GM12878 (cell line): ENCODE measurements at regions not wholly inside any gene's neighbourhood (a gene's known extent, or its start where the extent isn't known, plus 50 kb on each side); places are given as distances from the start of the nearest gene placed in this dataset.
A peak's percentile ranks its signal among the peaks of the same experiment; 100 is the strongest.

ENCODE experiments used
- ATAC-seq: fragments of 200-7000 bp; cut with Tn5 transposase; 3 replicates; pipeline ENCODE4 v1.9.1; 2020; ENCODE audit warnings: mild to moderate bottlenecking, moderate library complexity
- BruUV-seq: library from RNA; stranded (reverse); fragments of 400-500 nt; replicated peaks from 2 replicates; lab custom pipeline; 2021; lab: Mats Ljungman, UMichigan
- CTCF ChIA-PET: fragments of 300-600 bp; sonication (Branson Sonifier 250); formaldehyde crosslinking; extraction: SDS; loops from one replicate; lab custom pipeline; 2021; ENCODE audit warnings: inconsistent platforms; lab: Yijun Ruan, JAX
- POLR2A ChIA-PET: fragments of 350-600 bp; formaldehyde crosslinking; extraction: SDS; loops from one replicate; lab custom pipeline; 2021; ENCODE audit warnings: inconsistent platforms; lab: Charles Lee
- RAD21 ChIA-PET: fragments of 300-600 bp; sonication (Branson Sonifier 250); formaldehyde crosslinking; loops from one replicate; lab custom pipeline; 2023; ENCODE audit warnings: antibody characterized with exemption; ENCODE audit not compliant: unreplicated experiment; lab: Charles Lee
- SMC1A ChIA-PET: fragments of 300-600 bp; sonication (Branson Sonifier 250); formaldehyde crosslinking; loops from one replicate; lab custom pipeline; 2023; ENCODE audit not compliant: unreplicated experiment, uncharacterized antibody; lab: Charles Lee
- DNase-seq: peaks from one replicate; pipeline ENCODE4 v3.0.0-alpha.2; 2011; ENCODE audit warnings: low read depth, low spot score
- FAIRE-seq: peaks from 3 replicates; lab custom pipeline; 2011; peaks lifted over from hg19 to GRCh38; lab: Jason Lieb, UNC
- H2AFZ ChIP-seq: 2 replicates; pipeline ENCODE4 v1.6.0; 2011; ENCODE audit warnings: low read depth, low read length, control low read depth; ENCODE audit not compliant: control insufficient read depth
- H3K27ac ChIP-seq: 2 replicates; pipeline ENCODE4 v1.5.1; 2011; ENCODE audit warnings: control low read depth; ENCODE audit not compliant: control insufficient read depth, insufficient read depth
- H3K27me3 ChIP-seq, 2 experiments: replicated peaks in 1 of 2; 2 replicates each; pipeline versions ENCODE4 v1.6.0 to v1.6.1; 2011; ENCODE audit warnings: low read length in 1 of 2; ENCODE audit not compliant: control insufficient read depth in 2 of 2, insufficient read depth in 2 of 2
- H3K36me3 ChIP-seq, 2 experiments: 2 replicates each; pipeline ENCODE4 v1.5.1; 2011; ENCODE audit warnings: low read length in 1 of 2; ENCODE audit not compliant: control insufficient read depth in 2 of 2, insufficient read depth in 2 of 2
- H3K4me1 ChIP-seq: 2 replicates; pipeline ENCODE4 v1.6.1; 2011; ENCODE audit warnings: mild to moderate bottlenecking, low read length, moderate library complexity, mixed read lengths; ENCODE audit not compliant: control insufficient read depth, insufficient read depth
- H3K4me2 ChIP-seq: 2 replicates; pipeline ENCODE4 v1.6.0; 2011; ENCODE audit warnings: control low read depth; ENCODE audit not compliant: control insufficient read depth, insufficient read depth
- H3K4me3 ChIP-seq: fragments of 200-600 bp; sonication (generic); 2 replicates; pipeline ENCODE4 v1.5.1; 2016
- H3K79me2 ChIP-seq: 2 replicates; pipeline ENCODE4 v1.6.0; 2011; ENCODE audit warnings: low read length; ENCODE audit not compliant: control insufficient read depth, insufficient read depth
- H3K9ac ChIP-seq: 2 replicates; pipeline ENCODE4 v1.8.0; 2011; ENCODE audit warnings: low read length, control low read depth, mixed read lengths; ENCODE audit not compliant: control insufficient read depth, insufficient read depth
- H3K9me3 ChIP-seq: replicated peaks from 3 replicates; pipeline ENCODE4 v1.5.1; 2011; ENCODE audit warnings: mild to moderate bottlenecking, low read length; ENCODE audit not compliant: control insufficient read depth, insufficient read depth
- H4K20me1 ChIP-seq: 2 replicates; pipeline ENCODE4 v1.6.0; 2011; ENCODE audit not compliant: control insufficient read depth, insufficient read depth
- BACH1 ChIP-seq: fragments of 450-650 bp; IDR thresholded peaks from 2 replicates; pipeline ENCODE4 v1.6.1; 2017; ENCODE audit warnings: mild to moderate bottlenecking, borderline replicate concordance
- CREM ChIP-seq: IDR thresholded peaks from 2 replicates; pipeline ENCODE4 v1.6.1; 2014; ENCODE audit warnings: antibody characterized with exemption, low read depth
- CTCF ChIP-seq, 3 experiments: IDR thresholded peaks in 2 of 3; conservative IDR thresholded peaks in 1 of 3; 2 replicates each; pipeline ENCODE4 v1.5.1; 2011; ENCODE audit warnings: low read depth in 3 of 3, low read length in 3 of 3, mild to moderate bottlenecking in 3 of 3, control low read depth in 2 of 3, moderate library complexity in 2 of 3, inconsistent platforms in 1 of 3, mixed read lengths in 1 of 3; ENCODE audit not compliant: control insufficient read depth in 2 of 3, insufficient read depth in 1 of 3; ENCODE audit errors: extremely low read depth in 1 of 3
- LARP7 ChIP-seq: fragments of 450-650 bp; IDR thresholded peaks from 2 replicates; pipeline ENCODE4 v1.6.1; 2017; ENCODE audit warnings: mild to moderate bottlenecking
- MXI1 ChIP-seq: fragments of 150-350 bp; IDR thresholded peaks from 2 replicates; pipeline ENCODE4 v1.6.1; 2011; ENCODE audit warnings: low read depth, mild to moderate bottlenecking, inconsistent platforms, low read length, improper control_type of control experiment
- NBN ChIP-seq: fragments of 450-650 bp; IDR thresholded peaks from 2 replicates; pipeline ENCODE4 v1.6.1; 2016
- NFXL1 ChIP-seq: fragments of 450-650 bp; IDR thresholded peaks from 2 replicates; pipeline ENCODE4 v1.6.1; 2017; ENCODE audit warnings: antibody characterized with exemption, mild to moderate bottlenecking, borderline replicate concordance
- REST ChIP-seq: IDR thresholded peaks from 2 replicates; pipeline ENCODE4 v1.6.1; 2012; ENCODE audit warnings: mild to moderate bottlenecking, low read depth, low read length
- YY1 ChIP-seq: IDR thresholded peaks from 2 replicates; pipeline ENCODE4 v1.6.1; 2011; ENCODE audit warnings: low read depth, mild to moderate bottlenecking, low read length
- ZBTB40 ChIP-seq: fragments of 450-650 bp; IDR thresholded peaks from 2 replicates; pipeline ENCODE4 v1.6.1; 2016; ENCODE audit warnings: mild to moderate bottlenecking, moderate library complexity, borderline replicate concordance
- ZNF384 ChIP-seq: IDR thresholded peaks from 2 replicates; pipeline ENCODE4 v1.6.1; 2012; ENCODE audit warnings: low read depth, mild to moderate bottlenecking, low read length, improper control_type of control experiment, borderline replicate concordance
- WGBS: methylation state at CpG from one replicate; pipeline ENCODE4 v1.1.6; 2016; ENCODE audit warnings: low lambda C conversion rate; ENCODE audit not compliant: insufficient replicate concordance, insufficient coverage; ENCODE audit errors: missing lambda C conversion rate; 5-methylcytosine and 5-hydroxymethylcytosine counted together
- in situ Hi-C: fragments of 300-500 bp; cut with MboI; formaldehyde crosslinking; loops from 9 replicates; pipeline ENCODE4 v1.14.3; 2018; ENCODE audit warnings: mixed read lengths
- intact Hi-C: fragments of 100-400 bp; cut with micrococcal nuclease; formaldehyde crosslinking; loops from one replicate; pipeline ENCODE4 v1.14.2; 2022; ENCODE audit not compliant: unreplicated experiment

- TF ChIP-seq CTCF (IDR thresholded peaks at IDR 0.05 in 2 of 3, conservative IDR thresholded peaks at IDR 0.05 in 1 of 3; ENCODE audit: control insufficient read depth in 2 of 3, extremely low read depth in 1 of 3, insufficient read depth in 1 of 3, low read depth in 3 of 3, low read length in 3 of 3) (peak; percentile 73 to 77 (median 77)), YY1 (0 out of 2 replicates have a peak, but pooled peaks have one; percentile 39), LARP7 (no peak)
Measured at GRCh38 chr1:209435654-209436566, 147.6 kb upstream of the CAMK1G start (continued).

- Histone ChIP-seq H3K9ac (no peak overlapping the region), H3K79me2 (no peaks in the 10 kb centered on the region), H2AFZ (no peak overlapping the region), H3K27me3 (no peaks in the 10 kb centered on the region; a peak in 1 of 4 replicates), H3K9me3 (no peaks in the 10 kb centered on the region), H3K27ac (no peak overlapping the region), H3K4me2 (no peak overlapping the region), H3K4me1 (no peaks in the 10 kb centered on the region), H3K4me3 (no peak overlapping the region), H4K20me1 (no peaks in the 10 kb centered on the region), H3K36me3 (no peaks in the 10 kb centered on the region)
- SMC1A ChIA-PET = no interaction called here
- in situ Hi-C loops (no loop called here), intact Hi-C loops (no loop called here)
- FAIRE-seq (no peak), ATAC-seq (no peak), DNase-seq (no peak)
- RAD21 ChIA-PET = no interaction called here
- 33% methylated on average over 3 of the region's 3 CpGs for WGBS
- POLR2A ChIA-PET = no interaction called here
- CTCF ChIA-PET = no interaction called here
- no TSS peak for BruUV-seq
- TF ChIP-seq REST (no peak), ZNF384 (no peak), ZBTB40 (no peak), BACH1 (no peak), CREM (no peak), MXI1 (no peak), NFXL1 (no peak), NBN (no peak)
Measured at GRCh38 chr1:209439828-209440227, 143.7 kb upstream of the CAMK1G start.
